ENCODE measurements at regions not wholly inside any gene's neighbourhood (a gene's known extent, or its start where the extent isn't known, plus 50 kb on each side); places are given as distances from the start of the nearest gene placed in this dataset.

GRCh38 chr9:82313697-82314096, 325.1 kb downstream of the SPATA31D1 start:
- no peak for TF ChIP-seq CTCF (IDR thresholded peaks at IDR 0.05; ENCODE audit: borderline replicate concordance, extremely low read depth, low read length, poor library complexity, severe bottlenecking)
- no peak for TF ChIP-seq EZH2 (IDR thresholded peaks at IDR 0.05; ENCODE audit: borderline replicate concordance, low read depth, low read length, severe bottlenecking)
